HG03135 (cell line): ENCODE measurements at regions not wholly inside any gene's neighbourhood (a gene's known extent, or its start where the extent isn't known, plus 50 kb on each side); places are given as distances from the start of the nearest gene placed in this dataset.

ENCODE experiments used
- ATAC-seq: cut with Tn5 transposase; IDR thresholded peaks from one replicate; pipeline ENCODE4 v1.9.1; 2021; ENCODE audit warnings: mild to moderate bottlenecking, moderate library complexity; ENCODE audit not compliant: unreplicated experiment

DNA sequence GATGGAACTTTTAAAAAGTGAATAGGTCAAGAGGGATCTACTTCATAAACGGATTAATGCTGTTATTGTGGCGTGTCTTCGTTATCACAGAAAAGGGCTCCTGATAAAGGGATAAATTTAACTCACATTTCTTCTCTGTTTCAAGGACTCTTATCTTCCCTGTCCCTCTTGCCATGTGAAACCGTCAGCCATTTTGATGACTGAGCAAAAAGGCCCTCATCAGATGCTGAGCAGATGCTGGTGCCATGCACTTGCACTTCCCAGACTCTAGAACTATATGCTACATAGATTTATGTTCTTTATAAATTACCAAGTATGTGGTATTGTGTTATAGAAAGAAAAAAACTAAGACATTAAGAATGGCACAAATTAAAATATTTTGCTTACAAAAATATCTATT is 1011.8 kb upstream of the GBE1 start:
- no peak for ATAC-seq

GRCh38 chr3:82764521-82764920 is 1003.1 kb upstream of the GBE1 start:
- ATAC-seq, result no peak

DNA sequence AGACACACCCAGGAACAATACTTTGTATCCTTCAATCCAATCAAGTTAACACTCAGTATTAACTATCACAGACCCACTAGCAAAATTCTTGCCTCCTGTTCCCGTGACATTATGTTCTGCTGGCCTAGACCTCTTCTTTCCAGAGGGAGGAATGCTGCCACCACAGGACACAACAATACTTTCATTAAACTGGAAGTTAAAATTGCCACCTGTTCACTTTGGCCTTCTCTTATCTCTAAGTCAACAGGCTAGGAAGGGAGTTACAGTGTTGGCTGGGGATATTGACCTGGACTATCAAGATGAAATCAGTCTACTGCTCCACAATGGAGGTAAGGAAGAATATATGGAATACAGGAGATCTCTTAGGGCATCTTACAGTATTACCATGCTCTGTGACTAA is 1000.4 kb upstream of the GBE1 start:
- ATAC-seq, result no peak

DNA sequence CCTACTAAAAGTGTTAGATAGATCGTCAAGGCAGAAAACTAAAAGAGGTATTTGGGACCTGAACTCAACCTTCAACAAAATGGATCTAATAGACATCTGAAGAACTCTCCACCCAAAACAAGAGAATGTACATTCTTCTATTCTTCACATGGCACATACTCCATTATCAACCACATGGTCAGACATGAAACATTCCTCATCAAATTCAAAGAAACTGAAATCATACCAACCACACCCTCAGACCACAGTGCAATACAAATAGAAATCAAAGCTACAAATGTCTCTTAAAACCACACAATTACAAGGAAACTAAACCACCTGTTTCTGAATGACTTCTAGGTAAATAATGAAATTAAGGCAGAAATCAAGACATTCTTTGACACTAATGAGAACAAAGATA is 984.1 kb upstream of the GBE1 start:
- ATAC-seq, result no peak

- ATAC-seq, result no peak
Measured at GRCh38 chr3:82743196-82743595, 981.8 kb upstream of the GBE1 start.

DNA sequence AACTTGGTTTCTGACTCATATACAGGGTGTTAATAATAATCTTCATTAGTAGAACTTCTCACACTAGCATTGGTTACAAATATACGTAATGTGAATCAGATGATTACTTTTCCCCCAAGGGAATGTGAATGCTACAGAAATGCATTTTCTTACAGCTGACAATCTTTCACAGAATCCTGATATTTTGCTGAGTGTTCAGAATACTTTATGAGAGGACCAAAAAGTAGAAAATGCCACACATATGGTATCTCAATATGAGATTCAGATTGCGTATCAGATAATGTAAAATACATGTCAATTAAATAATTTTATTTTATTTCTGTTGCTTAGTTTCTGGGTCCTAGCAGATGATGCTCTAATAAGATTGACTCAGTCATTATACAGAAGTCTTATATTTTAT is 979.9 kb upstream of the GBE1 start:
- no peak for ATAC-seq

DNA sequence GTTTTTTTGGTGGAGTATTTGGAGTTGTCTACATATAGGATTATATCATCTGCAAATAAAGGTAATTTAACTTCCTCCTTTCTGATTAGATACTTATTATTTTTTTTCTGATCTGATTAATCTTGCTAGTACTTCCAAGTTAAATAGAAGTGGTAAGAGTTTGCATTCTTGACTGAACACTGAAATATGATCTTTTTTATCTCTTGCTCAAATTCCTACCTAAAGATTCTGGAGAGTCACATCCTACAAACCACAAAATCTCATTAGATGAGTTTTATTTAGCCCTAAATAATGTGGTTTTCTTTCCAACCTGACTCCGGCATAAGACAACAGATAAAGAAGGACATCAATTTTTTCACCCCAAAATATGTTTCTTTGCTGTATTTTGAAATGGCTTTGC is 977.9 kb upstream of the GBE1 start:
- ATAC-seq, result no peak

- no peak for ATAC-seq
Measured at GRCh38 chr3:82736696-82737277, 975.3 kb upstream of the GBE1 start.

- no peak for ATAC-seq
Measured at GRCh38 chr3:82715091-82715856, 953.8 kb upstream of the GBE1 start.

DNA sequence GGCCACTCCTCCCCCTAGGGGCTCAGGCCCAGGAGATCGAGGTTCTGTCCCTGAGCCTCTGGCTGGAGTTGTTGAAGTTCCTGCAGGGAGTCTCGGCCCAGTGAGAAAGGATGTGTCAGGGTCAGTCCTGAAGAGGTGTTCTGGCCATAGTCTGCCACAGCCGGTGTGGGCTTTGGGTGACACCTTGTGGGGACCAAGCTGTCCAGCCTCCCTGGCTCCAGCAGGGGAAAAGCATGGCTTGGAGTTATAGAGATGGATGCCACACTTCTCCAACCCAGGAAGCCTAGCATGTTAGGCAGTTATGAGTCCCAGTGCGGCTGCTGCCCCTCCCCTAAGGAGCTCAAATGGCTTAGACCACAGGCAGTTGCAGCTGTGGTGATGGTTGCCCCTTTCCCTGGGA is 945.6 kb upstream of the GBE1 start:
- ATAC-seq, result no peak

GRCh38 chr3:82685761-82686160 is 924.3 kb upstream of the GBE1 start:
- ATAC-seq, result no peak

GRCh38 chr3:82676356-82677026 is 915.0 kb upstream of the GBE1 start:
- ATAC-seq, result no peak

DNA sequence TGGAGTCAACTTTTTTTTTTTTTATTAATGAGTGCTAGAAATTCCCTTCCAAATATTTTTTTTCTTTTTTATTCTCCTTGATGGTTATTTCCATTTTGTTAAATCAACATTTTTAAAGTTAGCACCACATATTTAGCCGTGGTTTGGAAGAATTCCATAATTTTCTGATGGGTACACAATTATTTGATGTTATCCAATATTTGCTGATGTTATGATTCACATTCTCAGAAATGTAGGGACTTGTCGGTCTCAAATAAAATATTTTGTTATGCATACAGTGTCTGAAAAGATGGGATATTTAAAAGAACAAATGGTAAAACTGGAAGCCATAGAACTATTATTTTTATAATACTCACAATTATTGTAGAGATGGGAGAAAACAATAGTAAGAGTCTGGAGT is 911.5 kb upstream of the GBE1 start:
- ATAC-seq, result no peak

- ATAC-seq, result no peak
Measured at GRCh38 chr3:82671466-82671865, 910.0 kb upstream of the GBE1 start.

- no peak for ATAC-seq
Measured at GRCh38 chr3:82654708-82655107, 893.3 kb upstream of the GBE1 start.

DNA sequence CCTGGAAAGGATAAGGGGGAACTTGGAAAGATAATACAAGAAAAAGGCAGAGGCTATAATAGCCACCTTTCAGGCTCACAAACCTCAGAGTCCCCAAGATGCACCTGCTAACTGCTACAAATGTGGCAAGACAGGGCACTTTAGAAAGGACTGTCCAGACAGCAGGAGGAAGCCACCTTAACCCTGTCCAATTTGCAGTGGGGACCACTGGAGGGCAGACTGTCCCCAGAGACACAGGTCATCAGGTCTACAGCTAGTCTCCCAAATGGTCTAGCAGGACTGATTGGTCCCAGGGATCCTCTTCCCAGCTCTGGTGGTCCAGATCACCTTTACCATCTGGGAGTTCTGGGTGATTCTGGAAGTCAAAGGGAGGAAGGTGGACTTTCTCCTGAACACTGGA is 882.5 kb upstream of the GBE1 start:
- no peak for ATAC-seq

GRCh38 chr3:82641701-82642100 is 880.3 kb upstream of the GBE1 start:
- no peak for ATAC-seq

GRCh38 chr3:82640254-82640653 is 878.8 kb upstream of the GBE1 start:
- ATAC-seq, result no peak

- ATAC-seq, result no peak
Measured at GRCh38 chr3:82637574-82637973, 876.1 kb upstream of the GBE1 start.

DNA sequence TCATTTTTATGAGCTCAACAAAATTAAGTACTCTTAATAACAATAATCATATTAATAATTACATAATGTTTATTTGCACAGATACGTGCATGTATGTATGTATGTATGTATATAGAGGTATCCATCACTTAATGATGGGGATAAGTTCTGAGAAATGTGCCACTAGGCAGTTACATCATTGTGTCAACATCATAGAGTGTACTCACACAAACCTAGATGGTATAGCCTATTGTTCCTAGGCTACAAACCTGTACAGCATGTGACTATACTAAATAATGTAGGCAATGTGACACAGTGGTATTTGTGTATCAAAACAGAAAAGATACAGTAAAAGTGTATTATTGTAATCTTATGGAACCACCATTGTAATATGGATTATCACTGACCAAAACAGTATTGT is 874.7 kb upstream of the GBE1 start:
- ATAC-seq, result no peak

- no peak for ATAC-seq
Measured at GRCh38 chr3:82633319-82633718, 871.9 kb upstream of the GBE1 start.

DNA sequence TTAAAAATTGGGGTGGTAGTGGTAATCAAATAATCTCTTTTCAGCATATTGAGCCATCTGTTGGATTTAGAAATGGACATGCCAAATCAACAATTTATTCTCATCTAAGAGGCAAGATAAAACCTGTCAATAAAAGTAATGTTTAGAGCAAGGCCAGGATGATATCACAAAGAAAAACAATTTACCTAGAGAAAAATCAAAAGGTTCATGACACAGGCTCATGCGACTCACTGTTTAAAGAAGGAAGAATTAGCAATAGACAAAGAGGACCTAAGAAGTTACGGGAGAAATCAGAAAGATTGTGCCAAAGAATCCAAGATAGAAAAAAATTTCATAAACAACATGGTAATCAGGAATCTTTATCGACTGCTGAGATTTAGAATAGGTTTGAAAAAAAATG is 868.5 kb upstream of the GBE1 start:
- ATAC-seq, result no peak
